K562 (cell line): ENCODE measurements at regions not wholly inside any gene's neighbourhood (a gene's known extent, or its start where the extent isn't known, plus 50 kb on each side); places are given as distances from the start of the nearest gene placed in this dataset.

ENCODE experiments used
- ARNT ChIP-seq, 2 experiments: fragments of 450-650 bp; IDR thresholded peaks; 2 replicates each; pipeline ENCODE4 v1.6.1; 2016; ENCODE audit warnings: mild to moderate bottlenecking in 1 of 2
- BRD4 ChIP-seq: fragments of 200-600 bp; sonication (generic); IDR thresholded peaks from 2 replicates; pipeline ENCODE4 v1.6.1; 2017; ENCODE audit warnings: inconsistent platforms
- CBX1 ChIP-seq: sonication (generic); IDR thresholded peaks from 2 replicates; pipeline ENCODE4 v1.6.1; 2016; ENCODE audit warnings: antibody characterized with exemption, low read depth, mild to moderate bottlenecking
- CREM ChIP-seq: IDR thresholded peaks from 2 replicates; pipeline ENCODE4 v1.6.1; 2014; ENCODE audit warnings: antibody characterized with exemption, low read depth
- EWSR1 ChIP-seq: fragments of 450-650 bp; IDR thresholded peaks from 2 replicates; pipeline ENCODE4 v1.6.1; 2018; ENCODE audit warnings: borderline replicate concordance, mild to moderate bottlenecking, low read depth, moderate library complexity; ENCODE audit not compliant: partially characterized antibody
- GABPA ChIP-seq: fragments of 200-800 bp; sonication (Bioruptor generic); conservative IDR thresholded peaks from 2 replicates; pipeline ENCODE4 v1.6.1; 2016; ENCODE audit warnings: low read depth, missing genetic modification characterization, missing compliant biosample characterization
- GABPB1 ChIP-seq: sonication (generic); formaldehyde crosslinking; IDR thresholded peaks from 2 replicates; pipeline ENCODE4 v1.8.0; 2022; ENCODE audit warnings: mild to moderate bottlenecking, missing genetic modification reagents
- GABPB2 ChIP-seq: fragments of 250-450 bp; sonication (Bioruptor Pico); conservative IDR thresholded peaks from 2 replicates; pipeline ENCODE4 v1.5.1; 2021; ENCODE audit warnings: mild to moderate bottlenecking
- HMBOX1 ChIP-seq: sonication (generic); IDR thresholded peaks from 2 replicates; pipeline ENCODE4 v1.6.1; 2016
- MCM5 ChIP-seq: fragments of 450-650 bp; IDR thresholded peaks from 2 replicates; pipeline ENCODE4 v1.6.1; 2016; ENCODE audit warnings: low read depth
- NR2C1 ChIP-seq, 2 experiments: fragments of 450-650 bp; IDR thresholded peaks; 2 replicates each; pipeline ENCODE4 v1.6.1; 2017; ENCODE audit warnings: mild to moderate bottlenecking in 2 of 2, antibody characterized with exemption in 1 of 2, inconsistent platforms in 1 of 2, missing compliant biosample characterization in 1 of 2, missing genetic modification characterization in 1 of 2
- RBM39 ChIP-seq: fragments of 200-400 bp; formaldehyde crosslinking; optimal IDR thresholded peaks from 2 replicates; pipeline ENCODE3; 2018; ENCODE audit warnings: low read depth, low read length
- RNF219 ChIP-seq: fragments of 250-450 bp; sonication (Bioruptor Pico); IDR thresholded peaks from 2 replicates; pipeline ENCODE4 v1.5.0; 2022; ENCODE audit warnings: mild to moderate bottlenecking
- SMAD2 ChIP-seq: fragments of 150-350 bp; IDR thresholded peaks from 2 replicates; pipeline ENCODE4 v1.6.1; 2014; ENCODE audit warnings: low read depth, mild to moderate bottlenecking, low read length
- TCF7L2 ChIP-seq: fragments of 150-350 bp; IDR thresholded peaks from 2 replicates; pipeline ENCODE4 v1.6.1; 2016; ENCODE audit warnings: low read depth, mild to moderate bottlenecking, low read length, moderate library complexity
- TFE3 ChIP-seq: fragments of 450-650 bp; formaldehyde crosslinking; IDR thresholded peaks from 2 replicates; pipeline ENCODE4 v1.4.0; 2020; ENCODE audit warnings: mild to moderate bottlenecking, mixed read lengths
- ZC3H11A ChIP-seq: IDR thresholded peaks from 2 replicates; pipeline ENCODE4 v1.6.1; 2012; ENCODE audit warnings: low read depth, low read length, improper control_type of control experiment
- ZFP30 ChIP-seq: fragments of 250-450 bp; sonication (Bioruptor Pico); IDR thresholded peaks from 2 replicates; pipeline ENCODE4 v1.8.0; 2022; ENCODE audit warnings: moderate library complexity, mild to moderate bottlenecking, inconsistent platforms, borderline replicate concordance
- ZNF23 ChIP-seq: fragments of 250-450 bp; sonication (Bioruptor Pico); IDR thresholded peaks from 2 replicates; pipeline ENCODE4 v1.4.0; 2020; ENCODE audit warnings: mild to moderate bottlenecking
- ZSCAN29 ChIP-seq: fragments of 450-650 bp; IDR thresholded peaks from 2 replicates; pipeline ENCODE4 v1.6.1; 2017
- TF ChIP-seq, protein P1 (sequence below): fragments of 250-450 bp; sonication (Bioruptor Pico); IDR thresholded peaks from 2 replicates; pipeline ENCODE4 v1.5.0; 2021
- TF ChIP-seq, protein P2 (sequence below), 3 experiments: IDR thresholded peaks in 2 of 3; conservative IDR thresholded peaks in 1 of 3; 2 replicates each; pipeline ENCODE4 v1.5.1; 2011 to 2012; ENCODE audit warnings: low read length in 3 of 3, mild to moderate bottlenecking in 3 of 3, control low read depth in 2 of 3, improper control_type of control experiment in 1 of 3, inconsistent platforms in 1 of 3, low read depth in 1 of 3, mixed read lengths in 1 of 3, moderate library complexity in 1 of 3; ENCODE audit not compliant: insufficient read depth in 2 of 3

DNA sequence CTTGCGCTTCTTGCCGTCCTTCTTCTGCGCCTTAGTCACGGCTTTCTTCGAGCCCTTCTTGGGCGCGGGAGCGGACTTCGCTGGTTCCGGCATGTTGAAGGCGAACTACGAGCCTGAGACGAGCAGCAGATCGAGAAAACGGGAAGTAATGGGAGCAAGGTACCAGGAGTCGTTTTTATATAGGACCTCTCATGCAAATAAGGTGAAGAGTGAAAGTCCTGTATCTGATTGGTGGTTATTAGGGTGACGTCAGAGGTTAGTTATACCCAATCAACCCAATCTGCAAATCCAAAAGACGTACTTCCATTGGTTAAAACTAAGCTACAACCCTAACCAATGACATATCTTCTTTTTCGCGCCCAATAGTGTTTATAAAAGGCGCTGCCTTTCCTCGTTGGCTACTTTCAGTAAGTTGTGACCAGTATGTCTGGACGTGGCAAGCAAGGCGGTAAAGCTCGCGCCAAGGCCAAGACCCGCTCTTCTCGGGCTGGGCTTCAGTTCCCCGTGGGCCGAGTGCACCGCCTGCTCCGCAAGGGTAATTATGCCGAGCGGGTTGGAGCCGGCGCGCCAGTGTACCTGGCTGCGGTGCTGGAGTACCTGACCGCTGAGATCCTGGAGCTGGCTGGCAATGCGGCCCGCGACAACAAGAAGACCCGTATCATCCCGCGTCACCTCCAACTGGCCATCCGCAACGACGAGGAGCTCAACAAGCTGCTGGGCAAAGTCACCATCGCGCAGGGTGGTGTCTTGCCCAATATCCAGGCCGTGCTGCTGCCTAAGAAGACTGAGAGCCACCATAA, 100.6 kb upstream of the PRSS16 start (continued):
- TF ChIP-seq HMBOX1: peak; percentile 30; the same call in 1 of the 2 replicates
- no peak for TF ChIP-seq TFE3 (CRISPR knock-in tag)
- no peak for TF ChIP-seq GABPA
- TF ChIP-seq, protein P1, sequence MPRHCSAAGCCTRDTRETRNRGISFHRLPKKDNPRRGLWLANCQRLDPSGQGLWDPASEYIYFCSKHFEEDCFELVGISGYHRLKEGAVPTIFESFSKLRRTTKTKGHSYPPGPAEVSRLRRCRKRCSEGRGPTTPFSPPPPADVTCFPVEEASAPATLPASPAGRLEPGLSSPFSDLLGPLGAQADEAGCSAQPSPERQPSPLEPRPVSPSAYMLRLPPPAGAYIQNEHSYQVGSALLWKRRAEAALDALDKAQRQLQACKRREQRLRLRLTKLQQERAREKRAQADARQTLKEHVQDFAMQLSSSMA (CRISPR knock-in tag): no peak
- TF ChIP-seq BRD4: no peak; the same call in 1 of the 2 replicates
- TF ChIP-seq, protein P2, sequence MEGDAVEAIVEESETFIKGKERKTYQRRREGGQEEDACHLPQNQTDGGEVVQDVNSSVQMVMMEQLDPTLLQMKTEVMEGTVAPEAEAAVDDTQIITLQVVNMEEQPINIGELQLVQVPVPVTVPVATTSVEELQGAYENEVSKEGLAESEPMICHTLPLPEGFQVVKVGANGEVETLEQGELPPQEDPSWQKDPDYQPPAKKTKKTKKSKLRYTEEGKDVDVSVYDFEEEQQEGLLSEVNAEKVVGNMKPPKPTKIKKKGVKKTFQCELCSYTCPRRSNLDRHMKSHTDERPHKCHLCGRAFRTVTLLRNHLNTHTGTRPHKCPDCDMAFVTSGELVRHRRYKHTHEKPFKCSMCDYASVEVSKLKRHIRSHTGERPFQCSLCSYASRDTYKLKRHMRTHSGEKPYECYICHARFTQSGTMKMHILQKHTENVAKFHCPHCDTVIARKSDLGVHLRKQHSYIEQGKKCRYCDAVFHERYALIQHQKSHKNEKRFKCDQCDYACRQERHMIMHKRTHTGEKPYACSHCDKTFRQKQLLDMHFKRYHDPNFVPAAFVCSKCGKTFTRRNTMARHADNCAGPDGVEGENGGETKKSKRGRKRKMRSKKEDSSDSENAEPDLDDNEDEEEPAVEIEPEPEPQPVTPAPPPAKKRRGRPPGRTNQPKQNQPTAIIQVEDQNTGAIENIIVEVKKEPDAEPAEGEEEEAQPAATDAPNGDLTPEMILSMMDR (IDR thresholded peaks at IDR 0.05 in 2 of 3, conservative IDR thresholded peaks at IDR 0.05 in 1 of 3; ENCODE audit: insufficient read depth in 2 of 3, low read depth in 1 of 3, low read length in 3 of 3): no peak
- no peak for TF ChIP-seq TCF7L2
- no peak; the same call in 1 of the 2 replicates for TF ChIP-seq RNF219 (CRISPR knock-in tag)
- peak; percentile 59 for TF ChIP-seq ZSCAN29
- TF ChIP-seq GABPB2 (CRISPR knock-in tag): peak; percentile 85
- TF ChIP-seq CREM: peak; percentile 88
- TF ChIP-seq MCM5: no peak
- TF ChIP-seq ZNF23 (CRISPR knock-in tag): no peak; the same call in 1 of the 2 replicates
- TF ChIP-seq SMAD2: no peak
- TF ChIP-seq CBX1: peak; percentile 99
- TF ChIP-seq RBM39: peak; percentile 98
- TF ChIP-seq ZC3H11A: peak; percentile 84; the same call in 1 of the 2 replicates
- peak; percentile 34 to 46; a peak in 2 of 4 replicates for TF ChIP-seq ARNT (IDR thresholded peaks at IDR 0.05)
- peak; percentile 88 for TF ChIP-seq GABPB1 (CRISPR knock-in tag)
- TF ChIP-seq EWSR1: no peak
- TF ChIP-seq ZFP30 (CRISPR knock-in tag): no peak; the same call in 1 of the 2 replicates
- TF ChIP-seq NR2C1 (IDR thresholded peaks at IDR 0.05): no peak
- no peak for TF ChIP-seq NR2C1 (tag; IDR thresholded peaks at IDR 0.05)
